HG03108 (cell line): ENCODE measurements at regions not wholly inside any gene's neighbourhood (a gene's known extent, or its start where the extent isn't known, plus 50 kb on each side); places are given as distances from the start of the nearest gene placed in this dataset.
"Not testable (repeated sequence)": the region's sequence is repeated elsewhere in the genome, so short reads cannot be mapped to it uniquely, and the experiment has no call there.

Experiments used
- ATAC-seq: cut with Tn5 transposase; IDR thresholded peaks from one replicate; pipeline ENCODE4 v1.9.1; 2021; ENCODE audit warnings: moderate library complexity; ENCODE audit not compliant: unreplicated experiment

GRCh38 chr5:99621772-99622681 is 693.2 kb upstream of the CHD1 start:
- ATAC-seq: no peak

GRCh38 chr5:99617335-99617734 is 688.5 kb upstream of the CHD1 start:
- ATAC-seq: no peak

GRCh38 chr5:99614888-99615287 is 686.1 kb upstream of the CHD1 start:
- ATAC-seq: no peak

- no peak for ATAC-seq
Observed at GRCh38 chr5:99607124-99607523, 678.3 kb upstream of the CHD1 start.

- ATAC-seq: no peak
Observed at GRCh38 chr5:99605904-99606303, 677.1 kb upstream of the CHD1 start.

- ATAC-seq: no peak
Observed at GRCh38 chr5:99600952-99601351, 672.1 kb upstream of the CHD1 start.

GRCh38 chr5:99590806-99591205 is 662.0 kb upstream of the CHD1 start:
- ATAC-seq: no peak

GRCh38 chr5:99589424-99589823 is 660.6 kb upstream of the CHD1 start:
- no peak for ATAC-seq

GRCh38 chr5:99587983-99588382 is 659.2 kb upstream of the CHD1 start:
- ATAC-seq: peak; percentile 47

GRCh38 chr5:99586878-99587277 is 658.1 kb upstream of the CHD1 start:
- no peak for ATAC-seq

GRCh38 chr5:99581204-99581603 is 652.4 kb upstream of the CHD1 start:
- not testable (repeated sequence) for ATAC-seq

- ATAC-seq: not testable (repeated sequence)
Observed at GRCh38 chr5:99562937-99563627, 634.3 kb upstream of the CHD1 start.

GRCh38 chr5:99553211-99553810 is 624.5 kb upstream of the CHD1 start:
- no peak for ATAC-seq

- ATAC-seq: no peak
Observed at GRCh38 chr5:99544356-99544755, 615.5 kb upstream of the CHD1 start.

GRCh38 chr5:99543841-99544240 is 615.0 kb upstream of the CHD1 start:
- ATAC-seq: no peak

- not testable (repeated sequence) for ATAC-seq
Observed at GRCh38 chr5:99534241-99534640, 605.4 kb upstream of the CHD1 start.

GRCh38 chr5:99521666-99522065 is 592.9 kb upstream of the CHD1 start:
- not testable (repeated sequence) for ATAC-seq

GRCh38 chr5:99515864-99516490 is 587.2 kb upstream of the CHD1 start:
- not testable (repeated sequence) for ATAC-seq

GRCh38 chr5:99510237-99510866 is 581.5 kb upstream of the CHD1 start:
- ATAC-seq: not testable (repeated sequence)

GRCh38 chr5:99509064-99509463 is 580.3 kb upstream of the CHD1 start:
- ATAC-seq: not testable (repeated sequence)

- ATAC-seq: not testable (repeated sequence)
Observed at GRCh38 chr5:99495456-99495855, 566.6 kb upstream of the CHD1 start.
